ENCODE measurements at regions not wholly inside any gene's neighbourhood (a gene's known extent, or its start where the extent isn't known, plus 50 kb on each side); places are given as distances from the start of the nearest gene placed in this dataset.

- no peaks in the 10 kb centered on the region for H3K9me3 ChIP-seq
These were observed 67.2 kb upstream of the PELI1 start for GRCh38 chr2:64211276-64211921.

GRCh38 chr2:64212346-64212745 lies 68.1 kb upstream of the PELI1 start:
- TF ChIP-seq Cebpa-rat (IDR thresholded peaks at IDR 0.05): no peak
- Histone ChIP-seq H3K4me1 (0 out of 2 replicates have a peak, but pooled peaks cover 4% of the 10 kb centered on the region), H3K27ac (no peak overlapping the region), H3K4me2 (no peak overlapping the region), H3K36me3 (no peaks in the 10 kb centered on the region), H3K9ac (no peak overlapping the region), H4K20me1 (no peaks in the 10 kb centered on the region), H3K9me3 (no peaks in the 10 kb centered on the region), H3K4me3 (no peak overlapping the region), H3K27me3 (no peaks in the 10 kb centered on the region)

More at GRCh38 chr2:64211276-64211921, 67.2 kb upstream of the PELI1 start:
- no peak overlapping the region for H3K27ac ChIP-seq
- no peak overlapping the region for H3K4me2 ChIP-seq
- H3K4me3 ChIP-seq: no peak overlapping the region
- H3K9ac ChIP-seq: no peak overlapping the region
- TF ChIP-seq Cebpa-rat (IDR thresholded peaks at IDR 0.05): no peak
- 0 out of 2 replicates have a peak, but pooled peaks cover 4% of the 10 kb centered on the region for H3K4me1 ChIP-seq
- H3K36me3 ChIP-seq: no peaks in the 10 kb centered on the region
- H3K27me3 ChIP-seq: no peaks in the 10 kb centered on the region
- H4K20me1 ChIP-seq: no peaks in the 10 kb centered on the region

GRCh38 chr2:64212801-64213321 lies 68.6 kb upstream of the PELI1 start:
- Histone ChIP-seq H3K27ac (no peak overlapping the region), H3K4me1 (0 out of 2 replicates have a peak, but pooled peaks cover 4% of the 10 kb centered on the region), H4K20me1 (no peaks in the 10 kb centered on the region), H3K4me2 (no peak overlapping the region), H3K36me3 (no peaks in the 10 kb centered on the region), H3K27me3 (no peaks in the 10 kb centered on the region), H3K9ac (no peak overlapping the region), H3K9me3 (no peaks in the 10 kb centered on the region), H3K4me3 (no peak overlapping the region)
- no peak for TF ChIP-seq Cebpa-rat (IDR thresholded peaks at IDR 0.05)

DNA sequence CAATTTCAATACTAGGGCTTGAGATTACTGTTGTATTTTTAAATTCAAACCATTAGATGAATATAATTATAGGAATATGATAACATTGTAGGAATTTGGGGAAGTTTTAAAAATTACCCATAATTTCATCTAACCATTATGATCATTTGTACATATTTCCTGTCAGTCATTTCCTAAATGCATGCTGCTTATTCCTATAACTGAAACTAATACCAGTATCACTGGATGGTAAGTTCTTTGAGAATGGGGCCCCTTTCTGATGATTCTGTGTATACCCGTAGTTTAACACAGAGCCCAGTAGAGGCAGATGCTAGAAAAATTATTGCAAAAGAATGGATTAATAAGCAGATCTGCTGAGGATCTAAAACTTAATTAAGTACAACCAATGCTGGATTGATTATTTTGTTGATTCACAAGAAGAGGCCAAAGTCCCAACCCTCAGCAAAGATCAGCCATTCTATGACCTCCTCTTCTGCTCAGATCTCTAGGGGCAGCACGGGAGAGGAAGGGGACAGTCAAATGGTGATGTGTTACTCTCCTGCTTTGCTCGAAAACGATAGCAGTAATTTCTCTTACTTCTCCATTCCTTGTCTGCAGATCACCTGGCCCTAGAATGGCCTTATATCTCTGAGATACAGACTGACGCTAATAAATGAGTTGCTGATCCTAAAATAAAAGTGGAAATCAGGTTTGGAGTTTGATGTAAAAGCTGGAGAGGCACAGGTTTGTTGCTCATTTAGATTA lies 69.5 kb upstream of the PELI1 start:
- H3K27me3 ChIP-seq: no peaks in the 10 kb centered on the region
- 0 out of 2 replicates have a peak, but pooled peaks cover 4% of the 10 kb centered on the region for H3K4me1 ChIP-seq
- no peaks in the 10 kb centered on the region for H3K36me3 ChIP-seq
- H3K4me2 ChIP-seq: no peak overlapping the region
- TF ChIP-seq Cebpa-rat (IDR thresholded peaks at IDR 0.05): no peak
- H3K9ac ChIP-seq: no peak overlapping the region
- H3K9me3 ChIP-seq: no peaks in the 10 kb centered on the region
- no peaks in the 10 kb centered on the region for H4K20me1 ChIP-seq
- no peak overlapping the region for H3K27ac ChIP-seq
- no peak overlapping the region for H3K4me3 ChIP-seq

DNA sequence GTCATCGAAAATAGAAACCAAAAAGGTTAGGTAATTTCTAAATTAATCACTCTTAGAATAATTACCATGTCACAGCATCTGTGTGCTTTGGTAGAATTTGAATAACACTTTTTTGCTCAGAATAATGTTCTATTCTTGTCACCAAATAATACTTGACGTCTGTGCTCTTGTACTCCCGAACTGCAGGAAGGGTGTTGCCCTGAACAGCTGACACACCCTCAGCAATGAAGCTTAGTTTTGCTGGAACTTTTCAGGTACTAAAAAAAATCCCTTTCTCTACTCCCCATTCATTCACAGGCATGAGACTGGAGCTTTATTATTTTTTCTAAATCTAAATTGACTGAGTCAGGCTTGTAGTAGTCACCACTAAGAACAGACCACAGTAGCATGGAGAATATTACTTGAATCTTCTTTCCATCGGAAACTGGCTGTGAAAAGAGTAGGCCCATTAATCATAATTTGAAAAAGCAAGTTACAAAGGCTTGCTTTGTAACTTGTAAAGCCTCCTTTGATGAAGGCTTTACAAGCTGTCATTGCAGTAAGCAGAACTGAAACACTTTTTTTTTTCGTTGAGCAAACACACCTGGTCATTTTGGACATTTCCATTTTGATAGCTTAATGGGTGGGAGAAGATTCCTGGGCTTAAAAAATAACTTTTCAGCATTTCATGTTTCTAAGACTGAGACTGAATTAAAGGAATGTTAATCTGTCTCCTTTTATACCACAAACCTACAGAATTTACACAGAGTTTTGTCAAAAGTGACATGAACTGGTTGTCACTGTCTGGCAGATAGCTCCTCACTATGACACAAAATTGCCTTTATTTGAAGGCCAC lies 70.3 kb upstream of the PELI1 start:
- Histone ChIP-seq H3K4me3 (no peak overlapping the region), H3K27me3 (no peaks in the 10 kb centered on the region), H3K36me3 (no peaks in the 10 kb centered on the region), H4K20me1 (no peaks in the 10 kb centered on the region), H3K9me3 (no peaks in the 10 kb centered on the region), H3K4me2 (no peak overlapping the region), H3K27ac (no peak overlapping the region), H3K9ac (no peak overlapping the region), H3K4me1 (0 out of 2 replicates have a peak, but pooled peaks cover 4% of the 10 kb centered on the region)
- no peak for TF ChIP-seq Cebpa-rat (IDR thresholded peaks at IDR 0.05)

DNA sequence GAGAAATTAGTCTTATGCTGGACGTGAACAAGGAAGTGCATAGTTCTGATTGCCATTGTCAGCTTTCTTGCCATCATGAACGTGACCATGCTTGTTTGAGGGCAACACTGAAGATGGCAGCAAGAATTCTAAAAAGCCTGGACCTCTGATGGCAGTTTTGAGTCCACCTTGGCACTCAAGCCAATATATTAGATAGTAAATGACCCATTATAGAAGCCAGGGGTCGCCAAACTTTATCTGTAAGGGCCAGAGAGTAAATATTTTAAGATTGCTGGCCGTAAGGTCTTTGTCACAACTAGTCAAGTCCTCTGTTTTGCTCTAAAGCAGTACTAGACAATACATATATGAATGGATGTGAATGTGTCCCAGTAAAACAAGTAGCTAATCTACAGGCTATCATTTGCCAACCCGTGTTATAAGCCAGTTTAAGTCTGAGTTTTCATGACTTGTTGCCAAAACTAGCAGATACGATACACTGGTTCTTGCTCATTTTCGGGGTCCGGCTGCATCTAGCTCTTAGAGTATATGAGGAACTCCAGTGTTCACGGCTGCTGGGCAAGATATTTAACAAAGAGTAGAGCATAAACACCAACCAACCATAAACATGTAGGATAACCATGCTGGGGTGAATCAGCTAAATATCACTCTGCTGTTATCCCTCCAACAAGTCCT lies 73.1 kb upstream of the PELI1 start:
- no peak overlapping the region for H3K9ac ChIP-seq
- no peak overlapping the region for H3K4me3 ChIP-seq
- H3K27me3 ChIP-seq: no peaks in the 10 kb centered on the region
- H3K36me3 ChIP-seq: no peaks in the 10 kb centered on the region
- H3K4me2 ChIP-seq: no peak overlapping the region
- no peaks in the 10 kb centered on the region for H4K20me1 ChIP-seq
- no peak for TF ChIP-seq Cebpa-rat (IDR thresholded peaks at IDR 0.05)
- H3K27ac ChIP-seq: no peak overlapping the region
- H3K9me3 ChIP-seq: no peaks in the 10 kb centered on the region
- H3K4me1 ChIP-seq: 0 out of 2 replicates have a peak, but pooled peaks cover 4% of the 10 kb centered on the region

DNA sequence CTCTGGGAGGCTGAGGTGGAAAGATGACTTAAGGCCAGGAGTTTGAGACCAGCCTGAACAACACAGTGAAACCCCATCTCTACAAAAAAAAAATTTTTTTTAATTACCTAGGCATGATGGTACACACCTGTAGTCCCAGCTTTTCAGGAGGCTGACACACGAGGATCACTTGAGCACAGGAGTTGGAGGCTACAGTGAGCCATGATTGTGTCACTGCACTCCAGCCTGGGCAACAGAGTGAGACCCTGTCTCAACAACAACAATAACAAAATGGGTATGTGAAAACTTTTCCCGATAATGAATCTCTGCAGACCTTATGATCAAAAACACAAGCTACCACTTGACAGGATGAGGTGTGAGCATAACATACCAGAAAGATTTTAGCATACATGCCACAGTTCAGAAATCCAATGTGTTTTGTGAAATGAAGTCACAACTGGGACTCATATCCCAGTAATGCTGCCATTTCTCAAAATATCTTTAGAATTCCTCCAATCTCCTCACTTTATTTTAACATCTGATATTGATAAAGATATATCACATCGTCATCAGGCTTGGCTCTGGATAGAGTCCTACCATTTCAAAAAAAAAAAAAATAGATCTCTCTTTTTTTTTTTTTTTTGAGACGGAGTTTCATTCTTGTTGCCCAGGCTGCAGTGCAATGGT lies 74.0 kb upstream of the PELI1 start:
- Histone ChIP-seq H3K9me3 (no peaks in the 10 kb centered on the region), H3K9ac (no peak overlapping the region), H3K4me1 (0 out of 2 replicates have a peak, but pooled peaks cover 4% of the 10 kb centered on the region), H4K20me1 (no peaks in the 10 kb centered on the region), H3K4me2 (no peak overlapping the region), H3K36me3 (no peaks in the 10 kb centered on the region), H3K4me3 (no peak overlapping the region), H3K27me3 (no peaks in the 10 kb centered on the region), H3K27ac (no peak overlapping the region)
- no peak for TF ChIP-seq Cebpa-rat (IDR thresholded peaks at IDR 0.05)

- Histone ChIP-seq H4K20me1 (no peaks in the 10 kb centered on the region), H3K4me3 (no peak overlapping the region), H3K9ac (no peak overlapping the region), H3K36me3 (no peaks in the 10 kb centered on the region), H3K9me3 (no peaks in the 10 kb centered on the region), H3K27me3 (no peaks in the 10 kb centered on the region), H3K27ac (no peak overlapping the region), H3K4me2 (no peak overlapping the region), H3K4me1 (0 out of 2 replicates have a peak, but pooled peaks cover 4% of the 10 kb centered on the region)
- TF ChIP-seq Cebpa-rat (IDR thresholded peaks at IDR 0.05): no peak
These were observed 74.9 kb upstream of the PELI1 start for GRCh38 chr2:64219149-64219548.

DNA sequence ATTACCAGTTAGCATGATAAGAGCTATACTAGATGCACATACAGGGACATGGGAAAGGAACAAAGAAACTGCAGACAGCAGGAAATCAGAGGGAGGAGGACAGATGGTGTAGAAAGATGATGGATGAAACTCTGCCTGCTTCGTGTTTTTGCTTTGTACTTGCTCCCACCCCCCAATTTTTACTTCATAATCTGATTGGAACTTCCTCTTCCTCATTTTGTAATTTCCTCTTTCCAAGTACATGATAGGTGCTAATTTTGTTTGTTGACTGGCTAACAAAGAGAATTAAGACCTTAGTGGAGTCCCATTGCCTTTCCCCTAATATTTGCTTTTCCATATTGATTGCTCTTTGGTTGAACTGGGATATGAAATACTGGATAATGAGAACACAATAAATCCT lies 76.0 kb upstream of the PELI1 start:
- no peak overlapping the region for H3K4me2 ChIP-seq
- no peak overlapping the region for H3K27ac ChIP-seq
- H3K9me3 ChIP-seq: no peaks in the 10 kb centered on the region
- H3K36me3 ChIP-seq: no peaks in the 10 kb centered on the region
- no peaks in the 10 kb centered on the region for H3K4me1 ChIP-seq
- TF ChIP-seq Cebpa-rat (IDR thresholded peaks at IDR 0.05): no peak
- no peak overlapping the region for H3K9ac ChIP-seq
- no peaks in the 10 kb centered on the region for H4K20me1 ChIP-seq
- H3K4me3 ChIP-seq: no peak overlapping the region
- H3K27me3 ChIP-seq: no peaks in the 10 kb centered on the region

Data from BLaER1 (cell line).